ENCODE measurements at regions not wholly inside any gene's neighbourhood (a gene's known extent, or its start where the extent isn't known, plus 50 kb on each side); places are given as distances from the start of the nearest gene placed in this dataset.

- TF ChIP-seq ZNF24 (tag by site-specific recombination; IDR thresholded peaks at IDR 0.05) (no peak), YY1 (tag by site-specific recombination; IDR thresholded peaks at IDR 0.05) (no peak), CTCF (tag by site-specific recombination; IDR thresholded peaks at IDR 0.05) (no peak), KLF1 (tag by site-specific recombination; IDR thresholded peaks at IDR 0.05) (no peak), ZNF580 (tag by site-specific recombination; IDR thresholded peaks at IDR 0.05) (no peak), ZNF138 (tag by site-specific recombination; IDR thresholded peaks at IDR 0.05; ENCODE audit: borderline replicate concordance) (no peak), ZNF146 (tag by site-specific recombination; IDR thresholded peaks at IDR 0.05) (no peak)
- TF ChIP-seq, protein P1, sequence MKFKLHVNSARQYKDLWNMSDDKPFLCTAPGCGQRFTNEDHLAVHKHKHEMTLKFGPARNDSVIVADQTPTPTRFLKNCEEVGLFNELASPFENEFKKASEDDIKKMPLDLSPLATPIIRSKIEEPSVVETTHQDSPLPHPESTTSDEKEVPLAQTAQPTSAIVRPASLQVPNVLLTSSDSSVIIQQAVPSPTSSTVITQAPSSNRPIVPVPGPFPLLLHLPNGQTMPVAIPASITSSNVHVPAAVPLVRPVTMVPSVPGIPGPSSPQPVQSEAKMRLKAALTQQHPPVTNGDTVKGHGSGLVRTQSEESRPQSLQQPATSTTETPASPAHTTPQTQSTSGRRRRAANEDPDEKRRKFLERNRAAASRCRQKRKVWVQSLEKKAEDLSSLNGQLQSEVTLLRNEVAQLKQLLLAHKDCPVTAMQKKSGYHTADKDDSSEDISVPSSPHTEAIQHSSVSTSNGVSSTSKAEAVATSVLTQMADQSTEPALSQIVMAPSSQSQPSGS (tag by site-specific recombination; IDR thresholded peaks at IDR 0.05; ENCODE audit: low read depth): no peak
Observed at GRCh38 chr18:44497757-44498490, 182.8 kb upstream of the SETBP1 start.

Data from HEK293 (cell line).